HG03175 (cell line): ENCODE measurements at regions not wholly inside any gene's neighbourhood (a gene's known extent, or its start where the extent isn't known, plus 50 kb on each side); places are given as distances from the start of the nearest gene placed in this dataset.

Source experiments
- ATAC-seq: cut with Tn5 transposase; IDR thresholded peaks from one replicate; pipeline ENCODE4 v1.9.1; 2021; ENCODE audit warnings: mild to moderate bottlenecking, moderate library complexity; ENCODE audit not compliant: unreplicated experiment

- no peak for ATAC-seq
Measured at GRCh38 chr9:20012232-20012631, 223.4 kb upstream of the SLC24A2 start.

- no peak for ATAC-seq
Measured at GRCh38 chr9:20009606-20010005, 220.8 kb upstream of the SLC24A2 start.

- ATAC-seq, result no peak
Measured at GRCh38 chr9:20002011-20002410, 213.2 kb upstream of the SLC24A2 start.

GRCh38 chr9:20001058-20001457 is 212.2 kb upstream of the SLC24A2 start:
- no peak for ATAC-seq

- ATAC-seq, result peak; percentile 87
Measured at GRCh38 chr9:19999491-20000057, 210.7 kb upstream of the SLC24A2 start.

- ATAC-seq, result no peak
Measured at GRCh38 chr9:19998823-19999455, 210.1 kb upstream of the SLC24A2 start.

- ATAC-seq, result peak; percentile 26
Measured at GRCh38 chr9:19998153-19998552, 209.3 kb upstream of the SLC24A2 start.

- ATAC-seq, result no peak
Measured at GRCh38 chr9:19995619-19996018, 206.8 kb upstream of the SLC24A2 start.

- no peak for ATAC-seq
Measured at GRCh38 chr9:19994296-19994695, 205.5 kb upstream of the SLC24A2 start.

- ATAC-seq, result no peak
Measured at GRCh38 chr9:19992556-19992955, 203.7 kb upstream of the SLC24A2 start.

GRCh38 chr9:19989213-19989612 is 200.4 kb upstream of the SLC24A2 start:
- ATAC-seq, result no peak

GRCh38 chr9:19988281-19988680 is 199.4 kb upstream of the SLC24A2 start:
- ATAC-seq, result no peak

- ATAC-seq, result no peak
Measured at GRCh38 chr9:19985081-19985480, 196.2 kb upstream of the SLC24A2 start.

- ATAC-seq, result peak; percentile 62
Measured at GRCh38 chr9:19976226-19976625, 187.4 kb upstream of the SLC24A2 start.

GRCh38 chr9:19975499-19975898 is 186.7 kb upstream of the SLC24A2 start:
- no peak for ATAC-seq

- ATAC-seq, result no peak
Measured at GRCh38 chr9:19969721-19970120, 180.9 kb upstream of the SLC24A2 start.

GRCh38 chr9:19967888-19968459 is 179.1 kb upstream of the SLC24A2 start:
- ATAC-seq, result no peak

GRCh38 chr9:19967216-19967887 is 178.5 kb upstream of the SLC24A2 start:
- ATAC-seq, result no peak

GRCh38 chr9:19965336-19965735 is 176.5 kb upstream of the SLC24A2 start:
- ATAC-seq, result no peak

GRCh38 chr9:19947996-19948395 is 159.2 kb upstream of the SLC24A2 start:
- no peak for ATAC-seq

GRCh38 chr9:19946441-19947109 is 157.7 kb upstream of the SLC24A2 start:
- peak; percentile 60 for ATAC-seq
